ENCODE measurements at regions not wholly inside any gene's neighbourhood (a gene's known extent, or its start where the extent isn't known, plus 50 kb on each side); places are given as distances from the start of the nearest gene placed in this dataset.

DNA sequence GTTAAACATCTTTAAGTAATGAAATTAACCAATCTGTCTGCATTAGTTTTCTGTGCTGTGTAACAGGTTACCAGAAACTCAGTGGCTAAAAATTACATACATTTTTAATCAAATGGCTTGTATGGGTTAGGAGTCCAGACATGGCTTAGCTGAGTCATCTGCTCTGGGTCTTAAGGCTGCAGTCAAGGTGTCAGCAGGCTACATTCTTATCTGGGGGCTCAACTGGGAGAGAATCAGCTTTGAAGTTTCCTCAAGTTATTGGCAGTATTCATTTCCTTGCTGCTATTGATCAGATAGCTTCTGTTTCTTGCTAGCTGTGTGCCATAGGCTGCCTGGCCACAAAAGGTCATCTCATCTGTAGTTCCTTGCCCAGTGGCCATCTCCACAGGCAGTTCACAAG, 1163.0 kb downstream of the DIAPH3 start:
- no peak for TF ChIP-seq CTCF (IDR thresholded peaks at IDR 0.05; ENCODE audit: control insufficient read depth, extremely low read depth, insufficient read depth)
- DNase-seq (ENCODE audit: low read depth): no peak
- no peak overlapping the region for H3K4me3 ChIP-seq (ENCODE audit: low read depth, low read length)

DNA sequence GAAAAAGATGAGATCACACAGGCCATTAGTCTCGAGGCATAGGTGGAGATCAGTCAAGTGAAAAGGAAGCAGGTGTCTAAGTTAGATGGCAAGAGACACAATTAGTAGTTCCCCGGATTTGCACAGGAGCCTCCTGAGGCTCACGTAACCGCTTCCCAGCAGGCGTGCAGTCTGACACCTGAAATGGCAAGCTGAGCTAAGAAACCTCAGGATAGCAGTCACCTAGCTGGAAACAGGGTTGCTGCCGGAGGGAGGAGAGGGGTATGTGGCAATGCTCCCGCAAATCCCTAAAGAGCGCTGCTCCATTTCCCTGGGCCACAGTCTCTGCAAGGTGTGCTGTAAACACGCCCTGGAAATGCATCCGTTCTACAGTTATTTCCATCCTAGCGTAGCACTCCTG, 1151.0 kb downstream of the DIAPH3 start:
- H3K4me3 ChIP-seq (ENCODE audit: low read depth, low read length): no peak overlapping the region
- DNase-seq (ENCODE audit: low read depth): no peak
- TF ChIP-seq CTCF (IDR thresholded peaks at IDR 0.05; ENCODE audit: control insufficient read depth, extremely low read depth, insufficient read depth): no peak

DNA sequence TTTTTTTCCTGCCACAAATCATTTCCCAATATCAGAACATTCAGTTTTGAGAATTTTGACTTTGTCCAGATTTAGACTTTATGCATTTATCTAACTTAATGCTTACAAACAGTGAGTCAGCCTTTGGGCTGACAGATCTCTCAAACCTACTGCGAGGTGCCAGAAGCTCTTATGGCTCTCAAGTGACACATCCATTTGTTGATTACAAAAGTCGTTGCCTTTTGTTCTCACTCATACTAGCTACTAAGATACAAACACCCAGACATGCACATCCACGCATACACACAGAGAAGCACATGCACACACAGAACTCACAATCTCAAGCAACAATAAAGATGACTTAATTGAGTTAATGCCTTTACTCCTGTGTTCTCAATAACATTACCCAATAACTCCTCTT, 1147.5 kb downstream of the DIAPH3 start:
- no peak for TF ChIP-seq CTCF (IDR thresholded peaks at IDR 0.05; ENCODE audit: control insufficient read depth, extremely low read depth, insufficient read depth)
- no peak overlapping the region for H3K4me3 ChIP-seq (ENCODE audit: low read depth, low read length)
- no peak for DNase-seq (ENCODE audit: low read depth)

- no peak for TF ChIP-seq CTCF (IDR thresholded peaks at IDR 0.05; ENCODE audit: control insufficient read depth, extremely low read depth, insufficient read depth)
- H3K4me3 ChIP-seq (ENCODE audit: low read depth, low read length): no peak overlapping the region
- no peak for DNase-seq (ENCODE audit: low read depth)
These were observed 1139.3 kb downstream of the DIAPH3 start for GRCh38 chr13:59024434-59024833.

- H3K4me3 ChIP-seq (ENCODE audit: low read depth, low read length): no peak overlapping the region
- DNase-seq (ENCODE audit: low read depth): no peak
- TF ChIP-seq CTCF (IDR thresholded peaks at IDR 0.05; ENCODE audit: control insufficient read depth, extremely low read depth, insufficient read depth): no peak
These were observed 1129.5 kb downstream of the DIAPH3 start for GRCh38 chr13:59034198-59034597.

GRCh38 chr13:59038824-59039223, 1124.9 kb downstream of the DIAPH3 start:
- no peak overlapping the region for H3K4me3 ChIP-seq (ENCODE audit: low read depth, low read length)
- no peak for DNase-seq (ENCODE audit: low read depth)
- no peak for TF ChIP-seq CTCF (IDR thresholded peaks at IDR 0.05; ENCODE audit: control insufficient read depth, extremely low read depth, insufficient read depth)

GRCh38 chr13:59043016-59043415, 1120.7 kb downstream of the DIAPH3 start:
- TF ChIP-seq CTCF (IDR thresholded peaks at IDR 0.05; ENCODE audit: control insufficient read depth, extremely low read depth, insufficient read depth): no peak
- H3K4me3 ChIP-seq (ENCODE audit: low read depth, low read length): no peak overlapping the region
- no peak for DNase-seq (ENCODE audit: low read depth)

All from LNCaP clone FGC (cell line).